HG02885 (cell line): ENCODE measurements at regions not wholly inside any gene's neighbourhood (a gene's known extent, or its start where the extent isn't known, plus 50 kb on each side); places are given as distances from the start of the nearest gene placed in this dataset.

Source experiments
- ATAC-seq: cut with Tn5 transposase; IDR thresholded peaks from one replicate; pipeline ENCODE4 v1.9.1; 2021; ENCODE audit warnings: mild to moderate bottlenecking; ENCODE audit not compliant: unreplicated experiment, poor library complexity

- no peak for ATAC-seq
Observed at GRCh38 chr3:181764544-181764943, 52.8 kb downstream of the SOX2 start.

- ATAC-seq, result no peak
Observed at GRCh38 chr3:181770296-181770695, 58.6 kb downstream of the SOX2 start.

- no peak for ATAC-seq
Observed at GRCh38 chr3:181771120-181771519, 59.4 kb downstream of the SOX2 start.

- no peak for ATAC-seq
Observed at GRCh38 chr3:181772166-181772565, 60.4 kb downstream of the SOX2 start.

- no peak for ATAC-seq
Observed at GRCh38 chr3:181773921-181774320, 62.2 kb downstream of the SOX2 start.

DNA sequence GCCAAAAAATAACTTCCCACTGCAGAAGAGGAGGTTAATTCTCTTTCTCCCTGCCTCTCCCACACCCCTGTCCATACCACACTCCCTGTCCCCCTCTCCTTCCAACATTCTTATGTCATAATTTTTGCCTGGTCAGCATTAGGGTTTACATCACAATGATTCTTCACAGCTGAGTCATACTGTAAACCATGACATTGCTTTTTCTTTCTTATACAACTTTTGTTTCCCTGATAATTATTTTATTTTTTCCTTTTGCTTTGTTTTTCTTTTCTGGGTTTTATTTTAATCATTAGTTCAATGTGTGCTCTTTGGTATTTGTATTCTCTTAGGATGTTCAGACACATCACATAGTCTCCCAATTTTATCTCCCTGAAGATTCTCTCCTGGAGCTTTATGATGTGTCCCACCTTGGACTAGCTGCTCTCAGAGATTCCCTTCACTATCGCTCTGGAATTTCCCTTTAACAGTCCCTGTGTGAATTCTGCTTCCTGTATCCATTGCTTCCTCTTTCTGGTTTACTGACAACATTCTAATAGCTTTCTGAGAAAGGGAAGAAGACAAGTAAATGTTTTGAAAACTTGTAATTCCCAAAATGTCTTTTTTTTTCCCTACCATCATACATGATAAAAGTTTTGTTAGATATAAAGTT, 70.7 kb downstream of the SOX2 start:
- no peak for ATAC-seq

DNA sequence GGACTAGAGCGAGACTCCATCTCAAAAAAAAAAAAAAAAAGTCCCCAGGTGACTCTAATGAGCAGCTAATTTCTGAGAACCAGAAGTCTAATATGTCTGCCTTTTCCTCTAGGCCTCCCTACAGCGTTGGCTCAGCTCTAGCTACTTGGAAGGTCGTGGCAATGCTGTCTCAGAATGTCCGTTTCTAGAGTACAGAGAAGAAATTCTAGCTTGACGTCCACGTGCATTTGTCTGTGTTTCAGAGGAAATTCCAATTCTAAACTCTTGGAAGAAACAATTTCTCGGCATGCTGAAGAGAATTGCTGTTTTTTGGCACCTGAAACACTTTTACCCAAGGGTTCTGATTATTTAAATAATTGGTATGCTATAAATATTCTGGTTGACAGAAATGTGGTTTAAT, 78.8 kb downstream of the SOX2 start:
- no peak for ATAC-seq

- no peak for ATAC-seq
Observed at GRCh38 chr3:181791056-181791955, 79.6 kb downstream of the SOX2 start.

GRCh38 chr3:181793006-181793405, 81.3 kb downstream of the SOX2 start:
- ATAC-seq, result no peak

GRCh38 chr3:181794011-181794790, 82.5 kb downstream of the SOX2 start:
- ATAC-seq, result no peak

GRCh38 chr3:181796641-181797040, 84.9 kb downstream of the SOX2 start:
- no peak for ATAC-seq

DNA sequence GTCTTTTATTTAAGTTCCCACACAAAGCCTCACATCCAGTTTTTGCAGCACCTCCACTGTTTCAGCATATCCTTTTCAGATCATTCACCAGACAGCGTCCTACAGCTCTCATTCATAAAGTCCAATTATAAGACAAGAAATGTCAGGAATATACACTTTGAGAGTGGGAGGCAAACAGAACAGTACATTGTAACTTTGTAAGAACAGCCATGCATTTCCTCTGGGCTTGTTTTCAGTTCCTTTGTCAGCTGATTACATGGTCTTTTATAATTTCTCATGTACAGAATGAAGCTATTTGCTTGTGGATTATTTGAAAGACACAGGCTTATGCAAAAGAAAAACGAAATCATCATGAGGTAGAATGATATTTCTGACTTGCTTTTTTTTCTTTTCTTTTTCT, 85.7 kb downstream of the SOX2 start:
- no peak for ATAC-seq

DNA sequence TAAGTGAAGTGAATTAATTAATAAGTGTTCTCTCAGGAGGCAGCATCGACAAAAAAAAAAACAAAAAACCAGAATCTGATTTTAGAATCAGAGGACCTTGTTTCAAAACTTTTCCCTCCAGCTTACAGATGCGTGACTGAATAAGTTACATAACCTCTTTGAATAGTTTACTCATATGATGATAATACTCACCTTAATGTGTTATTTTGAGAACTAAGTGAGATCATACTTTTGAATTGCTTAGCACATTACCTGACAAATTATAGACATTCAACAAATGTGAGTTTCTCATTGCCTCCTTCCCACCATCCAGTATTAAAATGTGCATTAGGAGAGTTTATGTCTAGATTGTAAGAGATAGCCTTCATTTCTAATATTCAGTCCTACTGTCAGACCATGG, 94.0 kb downstream of the SOX2 start:
- peak; percentile 52 for ATAC-seq

DNA sequence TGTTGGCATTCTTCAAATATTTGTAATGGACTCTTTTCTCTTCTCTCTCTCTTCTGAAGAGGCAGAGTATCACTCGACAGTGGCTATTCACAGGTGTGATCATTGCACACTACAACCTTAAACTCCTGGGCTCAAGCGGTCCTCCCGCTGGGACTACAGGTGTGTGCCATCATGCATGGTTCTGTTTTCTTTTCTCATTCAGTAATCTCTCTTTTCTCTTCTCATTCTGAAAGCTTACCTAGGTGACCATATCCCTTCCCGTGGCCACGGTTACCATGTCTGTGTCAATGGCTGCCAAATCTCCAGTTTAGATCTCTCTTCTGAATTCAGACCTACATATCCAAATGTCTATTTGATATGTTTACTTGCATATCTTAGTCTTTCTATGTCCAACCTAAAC, 96.3 kb downstream of the SOX2 start:
- no peak for ATAC-seq

DNA sequence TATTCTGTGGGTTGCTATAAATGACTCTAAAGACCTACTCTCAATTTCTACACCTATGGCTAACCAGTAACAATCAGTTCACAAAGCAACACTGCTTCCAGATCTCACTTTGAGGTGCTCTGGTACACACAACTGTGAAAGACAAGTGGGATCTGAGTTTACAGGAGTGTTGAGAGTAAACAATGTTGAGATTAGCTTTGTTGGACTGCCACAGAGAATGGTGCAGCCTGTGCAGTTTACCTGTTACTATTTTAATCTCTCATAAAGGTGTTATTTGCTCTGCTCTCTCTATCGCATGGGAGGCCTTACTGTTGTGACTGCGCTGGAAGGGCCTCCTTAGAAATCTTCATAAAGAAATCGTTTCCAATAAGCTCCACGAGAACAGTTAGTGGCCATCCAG, 112.0 kb downstream of the SOX2 start:
- no peak for ATAC-seq

- ATAC-seq, result no peak
Observed at GRCh38 chr3:181824961-181825360, 113.2 kb downstream of the SOX2 start.

GRCh38 chr3:181839039-181839915, 127.6 kb downstream of the SOX2 start:
- ATAC-seq, result peak; percentile 26

DNA sequence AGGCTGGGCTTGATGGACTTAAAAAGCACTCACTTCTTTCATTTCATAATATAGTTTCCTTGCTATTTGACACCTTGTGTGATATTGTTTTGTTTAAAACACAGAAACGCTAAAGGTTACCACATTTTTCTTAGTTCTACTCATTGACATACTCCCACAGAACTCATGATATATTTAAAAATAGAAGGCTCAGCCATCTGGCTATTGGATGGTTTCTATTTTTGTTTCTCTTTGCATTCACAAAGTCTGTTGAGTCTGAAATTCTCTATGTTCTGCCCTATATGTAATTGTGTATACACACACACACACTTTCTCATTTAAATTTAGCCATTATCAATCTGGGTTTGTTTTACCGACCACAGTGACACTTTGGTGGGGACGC, 128.2 kb downstream of the SOX2 start:
- peak; percentile 53 for ATAC-seq

- ATAC-seq, result no peak
Observed at GRCh38 chr3:181844211-181844610, 132.5 kb downstream of the SOX2 start.

- ATAC-seq, result no peak
Observed at GRCh38 chr3:181847276-181847675, 135.6 kb downstream of the SOX2 start.
